Activated CD8-positive, alpha-beta T cell treated with anti-CD3 and anti-CD28 coated beads for 36 hours (primary cell): ENCODE measurements at regions not wholly inside any gene's neighbourhood (a gene's known extent, or its start where the extent isn't known, plus 50 kb on each side); places are given as distances from the start of the nearest gene placed in this dataset.
"Not testable (repeated sequence)": the region's sequence is repeated elsewhere in the genome, so short reads cannot be mapped to it uniquely, and the experiment has no call there.

Source experiments
- ATAC-seq: fragments of 200-7000 bp; cut with Tn5 transposase; one replicate; pipeline ENCODE4 v1.10.0; 2021; ENCODE audit warnings: mild to moderate bottlenecking, moderate library complexity
- CTCF ChIA-PET: fragments of 350-600 bp; sonication (Branson Sonifier 250); formaldehyde crosslinking; loops from one replicate; lab custom pipeline; 2021; ENCODE audit warnings: antibody characterized with exemption; lab: Charles Lee
- POLR2A ChIA-PET: fragments of 350-600 bp; sonication (Branson Sonifier 250); formaldehyde crosslinking; loops from one replicate; lab custom pipeline; 2021; ENCODE audit warnings: antibody characterized with exemption; lab: Charles Lee
- DNase-seq: peaks from one replicate; pipeline ENCODE4 v3.0.0-alpha.2; 2020
- H3K27ac Mint-ChIP-seq: one replicate; pipeline ENCODE4 v1.8.0; 2021; ENCODE audit warnings: mild to moderate bottlenecking, mixed read lengths
- H3K27me3 Mint-ChIP-seq: one replicate; pipeline ENCODE4 v1.8.0; 2021; ENCODE audit warnings: mixed read lengths
- H3K36me3 Mint-ChIP-seq: one replicate; pipeline ENCODE4 v1.8.0; 2021; ENCODE audit warnings: low read depth, mixed read lengths
- H3K4me1 Mint-ChIP-seq: one replicate; pipeline ENCODE4 v1.8.0; 2021; ENCODE audit warnings: low read depth, mixed read lengths
- H3K4me3 Mint-ChIP-seq: one replicate; pipeline ENCODE4 v1.8.0; 2021; ENCODE audit warnings: mild to moderate bottlenecking, moderate library complexity, mixed read lengths
- H3K9me3 Mint-ChIP-seq: one replicate; pipeline ENCODE4 v1.8.0; 2021; ENCODE audit warnings: mixed read lengths
- intact Hi-C: fragments of 100-400 bp; cut with micrococcal nuclease; formaldehyde crosslinking; loops from one replicate; pipeline ENCODE4 v1.10.0; 2022
- TF ChIP-seq, protein P1 (sequence below): fragments of 200-600 bp; IDR thresholded peaks from one replicate; pipeline ENCODE4 v1.8.0; 2022; ENCODE audit warnings: antibody characterized with exemption, mild to moderate bottlenecking

- ATAC-seq, result no peak
- Mint-ChIP-seq H3K4me1 (peaks cover 5% of the 10 kb centered on the region), H3K27ac (no peak overlapping the region), H3K4me3 (no peak overlapping the region), H3K27me3 (no peaks in the 10 kb centered on the region), H3K9me3 (no peaks in the 10 kb centered on the region), H3K36me3 (no peaks in the 10 kb centered on the region)
- intact Hi-C loops, result no loop called here
- TF ChIP-seq, protein P1, sequence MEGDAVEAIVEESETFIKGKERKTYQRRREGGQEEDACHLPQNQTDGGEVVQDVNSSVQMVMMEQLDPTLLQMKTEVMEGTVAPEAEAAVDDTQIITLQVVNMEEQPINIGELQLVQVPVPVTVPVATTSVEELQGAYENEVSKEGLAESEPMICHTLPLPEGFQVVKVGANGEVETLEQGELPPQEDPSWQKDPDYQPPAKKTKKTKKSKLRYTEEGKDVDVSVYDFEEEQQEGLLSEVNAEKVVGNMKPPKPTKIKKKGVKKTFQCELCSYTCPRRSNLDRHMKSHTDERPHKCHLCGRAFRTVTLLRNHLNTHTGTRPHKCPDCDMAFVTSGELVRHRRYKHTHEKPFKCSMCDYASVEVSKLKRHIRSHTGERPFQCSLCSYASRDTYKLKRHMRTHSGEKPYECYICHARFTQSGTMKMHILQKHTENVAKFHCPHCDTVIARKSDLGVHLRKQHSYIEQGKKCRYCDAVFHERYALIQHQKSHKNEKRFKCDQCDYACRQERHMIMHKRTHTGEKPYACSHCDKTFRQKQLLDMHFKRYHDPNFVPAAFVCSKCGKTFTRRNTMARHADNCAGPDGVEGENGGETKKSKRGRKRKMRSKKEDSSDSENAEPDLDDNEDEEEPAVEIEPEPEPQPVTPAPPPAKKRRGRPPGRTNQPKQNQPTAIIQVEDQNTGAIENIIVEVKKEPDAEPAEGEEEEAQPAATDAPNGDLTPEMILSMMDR, result no peak
- ChIA-PET POLR2A (no interaction called here), CTCF (no interaction called here)
- DNase-seq, result no peak
These were observed 149.8 kb downstream of the KLF6 start for GRCh38 chr10:3635211-3635671.

DNA sequence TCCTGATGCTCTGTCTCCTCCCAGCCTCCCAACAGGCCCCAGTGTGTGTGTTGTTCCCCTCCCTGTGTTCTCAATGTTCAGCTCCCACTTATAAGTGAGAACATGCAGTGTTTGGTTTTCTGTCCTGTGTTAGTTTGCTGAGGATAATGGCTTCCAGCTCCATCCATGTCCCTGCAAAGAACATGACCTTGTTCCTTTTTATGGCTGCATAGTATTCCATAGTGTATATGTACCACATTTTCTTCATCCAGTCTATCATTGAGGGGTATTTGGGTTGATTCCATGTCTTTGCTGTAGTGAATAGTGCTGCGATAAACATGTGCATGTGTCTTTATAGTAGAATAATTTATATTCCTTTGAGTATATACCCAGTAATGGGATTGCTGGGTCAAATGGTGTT is 150.4 kb downstream of the KLF6 start:
- H3K4me1 Mint-ChIP-seq, DNase-seq, H3K27me3 Mint-ChIP-seq, H3K27ac Mint-ChIP-seq, H3K4me3 Mint-ChIP-seq, H3K36me3 Mint-ChIP-seq, POLR2A ChIA-PET, H3K9me3 Mint-ChIP-seq, intact Hi-C loops, ATAC-seq: not testable (repeated sequence)
- CTCF ChIA-PET, result interaction anchor here (0.6 kb wide), 1 partner anchor 275 kb away, joined by 3 read pairs; no protein-coding TSS in a partner anchor

DNA sequence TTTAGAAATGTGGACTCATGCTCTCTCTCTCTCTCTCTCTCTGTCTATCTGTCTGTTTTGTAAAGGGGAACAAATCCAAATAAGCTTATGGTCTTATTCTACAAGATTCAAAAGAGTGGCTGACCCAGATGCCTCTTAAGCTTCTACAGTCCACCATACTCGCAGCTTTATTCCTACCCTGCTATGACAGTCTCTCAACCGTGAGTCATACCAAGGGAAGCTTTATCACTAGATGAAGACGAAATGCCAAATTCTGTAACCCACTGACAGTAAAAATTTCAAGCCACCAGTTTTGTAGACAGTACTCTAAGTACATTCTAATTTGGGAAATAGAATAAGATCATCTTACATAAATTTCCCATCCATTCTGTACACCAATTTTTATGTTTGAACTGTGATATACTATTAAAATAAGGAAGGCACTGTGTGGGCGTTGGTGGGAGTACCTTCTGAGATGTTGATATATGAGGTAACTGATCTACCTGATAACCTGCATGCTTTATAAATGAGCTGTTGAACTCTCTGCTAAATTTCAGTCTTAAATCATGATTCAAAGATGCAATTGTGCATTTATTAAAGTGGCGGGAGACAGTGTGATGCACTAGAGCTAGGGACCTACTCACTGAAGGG is 153.2 kb downstream of the KLF6 start:
- H3K4me1 Mint-ChIP-seq, result peaks cover 5% of the 10 kb centered on the region

GRCh38 chr10:3631291-3631690 is 153.7 kb downstream of the KLF6 start:
- CTCF ChIA-PET, result no interaction called here
- H3K36me3 Mint-ChIP-seq, result no peaks in the 10 kb centered on the region
- H3K4me3 Mint-ChIP-seq, result no peak overlapping the region
- intact Hi-C loops, result no loop called here
- no peaks in the 10 kb centered on the region for H3K27me3 Mint-ChIP-seq
- DNase-seq (no peak), ATAC-seq (no peak)
- POLR2A ChIA-PET, result no interaction called here
- H3K9me3 Mint-ChIP-seq, result no peaks in the 10 kb centered on the region
- no peak overlapping the region for H3K27ac Mint-ChIP-seq
- H3K4me1 Mint-ChIP-seq, result peaks cover 5% of the 10 kb centered on the region
- TF ChIP-seq, protein P1, result no peak

More for the DNA sequence above, 153.2 kb downstream of the KLF6 start:
- no peaks in the 10 kb centered on the region for H3K27me3 Mint-ChIP-seq
- intact Hi-C loops, result no loop called here
- TF ChIP-seq, protein P1, result no peak
- no peak for DNase-seq
- ChIA-PET POLR2A (no interaction called here), CTCF (interaction anchor here (1.0 kb wide), 1 partner anchor 27 kb away, joined by 3 read pairs; no protein-coding TSS in a partner anchor)
- no peak for ATAC-seq
- no peak overlapping the region for H3K27ac Mint-ChIP-seq
- H3K9me3 Mint-ChIP-seq, result no peaks in the 10 kb centered on the region
- no peak overlapping the region for H3K4me3 Mint-ChIP-seq
- no peaks in the 10 kb centered on the region for H3K36me3 Mint-ChIP-seq

- CTCF ChIA-PET, result no interaction called here
- POLR2A ChIA-PET, result no interaction called here
- H3K27ac Mint-ChIP-seq, result no peak overlapping the region
- ATAC-seq (no peak), DNase-seq (no peak)
- TF ChIP-seq, protein P1, result no peak
- intact Hi-C loops, result loop anchor here (10.0 kb wide), 1 partner anchor 129 kb away; no protein-coding TSS in a partner anchor
- H3K9me3 Mint-ChIP-seq, result peaks cover under 1% of the 10 kb centered on the region
- H3K36me3 Mint-ChIP-seq, result no peaks in the 10 kb centered on the region
- H3K4me3 Mint-ChIP-seq, result no peak overlapping the region
- H3K27me3 Mint-ChIP-seq, result peaks cover 1% of the 10 kb centered on the region
- peaks cover 31% of the 10 kb centered on the region for H3K4me1 Mint-ChIP-seq
These were observed 158.9 kb downstream of the KLF6 start for GRCh38 chr10:3625959-3626751.
